Activated naive CD8-positive, alpha-beta T cell treated with anti-CD3 and anti-CD28 coated beads, Interleukin-2, amount 50 U/mL, for 24 hours (primary cell): ENCODE measurements at regions not wholly inside any gene's neighbourhood (a gene's known extent, or its start where the extent isn't known, plus 50 kb on each side); places are given as distances from the start of the nearest gene placed in this dataset.

Source experiments
- ATAC-seq: fragments of 150-1000 bp; cut with Tn5 transposase; one replicate; pipeline ENCODE4 v1.10.0; 2021
- DNase-seq: peaks from one replicate; pipeline ENCODE4 v3.0.0; 2021
- H3K27ac Mint-ChIP-seq: one replicate; pipeline ENCODE4 v1.8.0; 2021; ENCODE audit warnings: mild to moderate bottlenecking, mixed read lengths
- H3K27me3 Mint-ChIP-seq: one replicate; pipeline ENCODE4 v1.8.0; 2021; ENCODE audit warnings: mixed read lengths
- H3K36me3 Mint-ChIP-seq: one replicate; pipeline ENCODE4 v1.8.0; 2021; ENCODE audit warnings: low read depth, mixed read lengths
- H3K4me1 Mint-ChIP-seq: one replicate; pipeline ENCODE4 v1.8.0; 2021; ENCODE audit warnings: mixed read lengths
- H3K4me3 Mint-ChIP-seq: one replicate; pipeline ENCODE4 v1.8.0; 2021; ENCODE audit warnings: mild to moderate bottlenecking, moderate library complexity, mixed read lengths
- H3K9me3 Mint-ChIP-seq: one replicate; pipeline ENCODE4 v1.8.0; 2021; ENCODE audit warnings: mixed read lengths

GRCh38 chr2:20138696-20139095, 86.2 kb downstream of the SDC1 start:
- no peak for ATAC-seq
- Mint-ChIP-seq H3K27ac (no peak overlapping the region), H3K27me3 (peaks cover 2% of the 10 kb centered on the region), H3K4me1 (no peaks in the 10 kb centered on the region), H3K9me3 (no peaks in the 10 kb centered on the region), H3K4me3 (no peak overlapping the region), H3K36me3 (no peaks in the 10 kb centered on the region)
- no peak for DNase-seq

- ATAC-seq (no peak), DNase-seq (no peak)
- no peaks in the 10 kb centered on the region for H3K4me1 Mint-ChIP-seq
- H3K36me3 Mint-ChIP-seq, result no peaks in the 10 kb centered on the region
- H3K4me3 Mint-ChIP-seq, result no peak overlapping the region
- H3K27me3 Mint-ChIP-seq, result peaks cover 2% of the 10 kb centered on the region
- no peaks in the 10 kb centered on the region for H3K9me3 Mint-ChIP-seq
- H3K27ac Mint-ChIP-seq, result no peak overlapping the region
These were observed 86.5 kb upstream of the LAPTM4A start for GRCh38 chr2:20137884-20138283.

- Mint-ChIP-seq H3K36me3 (no peaks in the 10 kb centered on the region), H3K4me3 (no peak overlapping the region), H3K9me3 (no peaks in the 10 kb centered on the region), H3K4me1 (no peaks in the 10 kb centered on the region), H3K27ac (no peak overlapping the region), H3K27me3 (peaks cover 5% of the 10 kb centered on the region)
- no peak for ATAC-seq
- DNase-seq, result no peak
These were observed 85.7 kb upstream of the LAPTM4A start for GRCh38 chr2:20137131-20137571.

- Mint-ChIP-seq H3K4me3 (no peak overlapping the region), H3K27me3 (peaks cover 5% of the 10 kb centered on the region), H3K9me3 (no peaks in the 10 kb centered on the region), H3K4me1 (no peaks in the 10 kb centered on the region), H3K36me3 (no peaks in the 10 kb centered on the region), H3K27ac (no peak overlapping the region)
- ATAC-seq (no peak), DNase-seq (no peak)
These were observed 84.7 kb upstream of the LAPTM4A start for GRCh38 chr2:20136149-20136548.

GRCh38 chr2:20135631-20136050, 84.2 kb upstream of the LAPTM4A start:
- H3K27me3 Mint-ChIP-seq, result peaks cover 5% of the 10 kb centered on the region
- no peaks in the 10 kb centered on the region for H3K4me1 Mint-ChIP-seq
- DNase-seq (peak; percentile 40), ATAC-seq (peak; percentile 63)
- no peaks in the 10 kb centered on the region for H3K36me3 Mint-ChIP-seq
- H3K9me3 Mint-ChIP-seq, result no peaks in the 10 kb centered on the region
- no peak overlapping the region for H3K27ac Mint-ChIP-seq
- H3K4me3 Mint-ChIP-seq, result no peak overlapping the region

GRCh38 chr2:20132990-20133535, 81.6 kb upstream of the LAPTM4A start:
- Mint-ChIP-seq H3K36me3 (no peaks in the 10 kb centered on the region), H3K27ac (no peak overlapping the region), H3K9me3 (no peaks in the 10 kb centered on the region), H3K27me3 (peaks cover 5% of the 10 kb centered on the region), H3K4me3 (no peak overlapping the region), H3K4me1 (no peaks in the 10 kb centered on the region)
- no peak for ATAC-seq
- DNase-seq, result no peak

- no peaks in the 10 kb centered on the region for H3K36me3 Mint-ChIP-seq
- H3K27ac Mint-ChIP-seq, result no peak overlapping the region
- no peak overlapping the region for H3K4me3 Mint-ChIP-seq
- no peaks in the 10 kb centered on the region for H3K4me1 Mint-ChIP-seq
- peaks cover 5% of the 10 kb centered on the region for H3K27me3 Mint-ChIP-seq
- no peaks in the 10 kb centered on the region for H3K9me3 Mint-ChIP-seq
- ATAC-seq, result no peak
- DNase-seq, result no peak
These were observed 79.6 kb upstream of the LAPTM4A start for GRCh38 chr2:20130821-20131645.

- peaks cover 5% of the 10 kb centered on the region for H3K27me3 Mint-ChIP-seq
- H3K9me3 Mint-ChIP-seq, result no peaks in the 10 kb centered on the region
- DNase-seq (no peak), ATAC-seq (no peak)
- no peaks in the 10 kb centered on the region for H3K4me1 Mint-ChIP-seq
- no peak overlapping the region for H3K27ac Mint-ChIP-seq
- no peaks in the 10 kb centered on the region for H3K36me3 Mint-ChIP-seq
- no peak overlapping the region for H3K4me3 Mint-ChIP-seq
These were observed 78.7 kb upstream of the LAPTM4A start for GRCh38 chr2:20130160-20130560.

GRCh38 chr2:20129331-20130159, 78.1 kb upstream of the LAPTM4A start:
- ATAC-seq (no peak), DNase-seq (no peak)
- H3K27ac Mint-ChIP-seq, result no peak overlapping the region
- no peaks in the 10 kb centered on the region for H3K9me3 Mint-ChIP-seq
- H3K4me1 Mint-ChIP-seq, result no peaks in the 10 kb centered on the region
- H3K4me3 Mint-ChIP-seq, result no peak overlapping the region
- no peaks in the 10 kb centered on the region for H3K36me3 Mint-ChIP-seq
- peaks cover 3% of the 10 kb centered on the region for H3K27me3 Mint-ChIP-seq

GRCh38 chr2:20128506-20129330, 77.3 kb upstream of the LAPTM4A start:
- DNase-seq (no peak), ATAC-seq (no peak)
- no peak overlapping the region for H3K27ac Mint-ChIP-seq
- H3K9me3 Mint-ChIP-seq, result no peaks in the 10 kb centered on the region
- H3K4me3 Mint-ChIP-seq, result no peak overlapping the region
- no peaks in the 10 kb centered on the region for H3K4me1 Mint-ChIP-seq
- H3K36me3 Mint-ChIP-seq, result no peaks in the 10 kb centered on the region
- H3K27me3 Mint-ChIP-seq, result peaks cover 3% of the 10 kb centered on the region

- no peaks in the 10 kb centered on the region for H3K9me3 Mint-ChIP-seq
- H3K36me3 Mint-ChIP-seq, result no peaks in the 10 kb centered on the region
- H3K4me3 Mint-ChIP-seq, result no peak overlapping the region
- no peaks in the 10 kb centered on the region for H3K27me3 Mint-ChIP-seq
- DNase-seq (no peak), ATAC-seq (no peak)
- no peaks in the 10 kb centered on the region for H3K4me1 Mint-ChIP-seq
- H3K27ac Mint-ChIP-seq, result no peak overlapping the region
These were observed 75.0 kb upstream of the LAPTM4A start for GRCh38 chr2:20126469-20126868.

GRCh38 chr2:20126040-20126439, 74.6 kb upstream of the LAPTM4A start:
- H3K36me3 Mint-ChIP-seq, result no peaks in the 10 kb centered on the region
- no peak overlapping the region for H3K27ac Mint-ChIP-seq
- no peaks in the 10 kb centered on the region for H3K4me1 Mint-ChIP-seq
- no peaks in the 10 kb centered on the region for H3K27me3 Mint-ChIP-seq
- ATAC-seq, result no peak
- DNase-seq, result no peak
- H3K9me3 Mint-ChIP-seq, result no peaks in the 10 kb centered on the region
- no peak overlapping the region for H3K4me3 Mint-ChIP-seq

GRCh38 chr2:20125616-20126015, 74.2 kb upstream of the LAPTM4A start:
- H3K27ac Mint-ChIP-seq, result no peak overlapping the region
- no peaks in the 10 kb centered on the region for H3K9me3 Mint-ChIP-seq
- H3K27me3 Mint-ChIP-seq, result no peaks in the 10 kb centered on the region
- H3K36me3 Mint-ChIP-seq, result no peaks in the 10 kb centered on the region
- DNase-seq (no peak), ATAC-seq (no peak)
- no peak overlapping the region for H3K4me3 Mint-ChIP-seq
- H3K4me1 Mint-ChIP-seq, result no peaks in the 10 kb centered on the region

- no peaks in the 10 kb centered on the region for H3K36me3 Mint-ChIP-seq
- no peaks in the 10 kb centered on the region for H3K9me3 Mint-ChIP-seq
- no peak overlapping the region for H3K27ac Mint-ChIP-seq
- H3K4me3 Mint-ChIP-seq, result no peak overlapping the region
- no peaks in the 10 kb centered on the region for H3K4me1 Mint-ChIP-seq
- DNase-seq, result no peak
- ATAC-seq, result no peak
- H3K27me3 Mint-ChIP-seq, result no peaks in the 10 kb centered on the region
These were observed 73.7 kb upstream of the LAPTM4A start for GRCh38 chr2:20125164-20125563.
